HG02884 (cell line): ENCODE measurements at regions not wholly inside any gene's neighbourhood (a gene's known extent, or its start where the extent isn't known, plus 50 kb on each side); places are given as distances from the start of the nearest gene placed in this dataset.

ENCODE experiments used
- ATAC-seq: cut with Tn5 transposase; IDR thresholded peaks from one replicate; pipeline ENCODE4 v1.9.1; 2021; ENCODE audit warnings: mild to moderate bottlenecking, moderate library complexity; ENCODE audit not compliant: unreplicated experiment

- no peak for ATAC-seq
These were observed 1299.3 kb downstream of the BRD1 start for GRCh38 chr22:48528221-48528915.

DNA sequence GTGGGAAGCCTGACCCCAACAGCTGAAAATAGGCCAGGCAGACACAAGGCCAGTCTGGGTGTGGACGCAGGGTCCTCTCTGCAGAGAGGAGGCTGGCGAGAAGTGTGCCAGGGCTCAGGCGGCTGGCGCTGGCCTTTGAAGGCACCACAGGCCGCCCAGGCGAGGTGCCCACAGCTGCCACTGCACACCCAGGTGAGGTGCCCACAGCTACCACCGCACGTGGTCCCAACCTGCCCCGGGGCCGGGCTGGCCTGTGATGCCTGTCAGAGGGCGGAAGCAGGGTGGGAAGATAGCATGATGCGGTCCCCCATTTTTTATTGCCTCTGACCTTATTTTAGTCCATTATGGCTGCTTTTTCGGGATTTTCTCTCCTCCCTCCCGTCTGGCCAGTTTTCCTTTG lies 1303.9 kb downstream of the BRD1 start:
- ATAC-seq: no peak

DNA sequence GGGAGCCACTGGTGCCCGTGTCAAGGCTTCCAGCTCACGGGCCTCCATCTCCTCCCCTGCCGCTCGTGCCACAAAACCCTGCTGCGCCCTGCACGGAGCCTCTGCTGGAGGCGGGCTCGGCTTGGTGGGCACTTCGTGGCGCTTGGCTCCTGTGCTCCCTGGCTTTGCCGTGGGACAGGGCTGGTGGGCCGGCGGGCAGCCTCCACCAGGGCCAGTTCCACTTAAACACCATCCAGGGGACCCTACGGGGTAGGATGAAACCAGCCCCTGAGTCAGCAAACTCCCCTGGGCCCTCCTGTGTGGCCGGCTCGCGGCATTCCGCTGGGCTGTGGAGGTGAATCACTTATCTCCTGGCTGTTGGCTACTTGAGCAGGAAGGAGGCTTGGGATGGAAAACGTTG lies 1304.6 kb downstream of the BRD1 start:
- no peak for ATAC-seq

- ATAC-seq: no peak
These were observed 1305.4 kb downstream of the BRD1 start for GRCh38 chr22:48522271-48522670.

- no peak for ATAC-seq
These were observed 1306.6 kb downstream of the BRD1 start for GRCh38 chr22:48520884-48521588.

- ATAC-seq: no peak
These were observed 1307.5 kb downstream of the BRD1 start for GRCh38 chr22:48520207-48520606.

DNA sequence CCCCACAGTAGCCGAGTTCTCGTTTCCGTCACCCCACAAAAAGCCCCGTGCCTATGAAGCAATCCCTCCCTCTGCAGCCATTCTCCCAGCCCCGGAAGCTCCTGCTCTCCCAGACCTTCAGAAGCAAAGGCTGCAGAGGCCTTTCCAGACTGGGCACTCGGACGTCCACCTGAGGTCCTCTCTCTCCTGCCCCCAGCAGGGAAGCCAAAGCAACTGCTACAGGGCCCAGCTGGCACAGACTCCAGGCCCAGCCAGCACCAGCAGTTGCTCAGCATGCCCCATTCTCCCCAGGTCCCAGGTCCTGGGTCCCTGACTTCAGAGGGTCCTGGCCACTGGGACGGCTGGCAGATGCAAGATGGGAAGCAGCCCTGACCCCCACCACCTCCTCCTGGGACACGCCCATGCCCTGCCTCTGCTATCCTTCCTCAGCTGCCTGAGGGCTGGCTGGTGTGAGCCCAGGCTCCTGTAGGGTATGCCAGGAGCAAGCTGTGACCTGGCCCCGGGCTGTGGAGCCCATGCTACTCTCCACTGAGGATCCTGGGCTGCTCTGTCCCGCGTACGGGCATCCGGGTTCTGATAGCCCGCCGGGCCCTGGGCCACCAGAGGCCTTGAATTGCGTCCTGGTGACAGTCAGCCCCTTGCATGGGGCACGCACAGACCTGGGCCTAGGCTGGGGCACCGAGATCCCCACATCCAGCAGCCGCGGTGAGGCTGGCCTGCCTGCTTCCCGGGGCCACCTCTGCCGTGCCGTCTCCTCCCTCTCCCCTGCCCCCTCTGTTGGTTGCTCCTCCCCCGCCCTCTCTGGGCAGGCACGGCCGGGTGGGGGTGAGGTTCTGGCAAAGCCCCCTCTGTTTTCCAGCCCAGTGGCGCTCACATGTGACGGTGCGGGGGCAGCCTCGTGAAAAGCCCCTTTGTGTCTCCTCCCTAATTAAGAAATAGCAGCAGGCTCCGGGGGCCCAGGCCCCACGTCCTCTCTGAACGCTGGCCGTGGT lies 1310.3 kb downstream of the BRD1 start:
- ATAC-seq: no peak

GRCh38 chr22:48516571-48516970 lies 1311.1 kb downstream of the BRD1 start:
- no peak for ATAC-seq

- no peak for ATAC-seq
These were observed 1312.0 kb downstream of the BRD1 start for GRCh38 chr22:48515571-48516200.

DNA sequence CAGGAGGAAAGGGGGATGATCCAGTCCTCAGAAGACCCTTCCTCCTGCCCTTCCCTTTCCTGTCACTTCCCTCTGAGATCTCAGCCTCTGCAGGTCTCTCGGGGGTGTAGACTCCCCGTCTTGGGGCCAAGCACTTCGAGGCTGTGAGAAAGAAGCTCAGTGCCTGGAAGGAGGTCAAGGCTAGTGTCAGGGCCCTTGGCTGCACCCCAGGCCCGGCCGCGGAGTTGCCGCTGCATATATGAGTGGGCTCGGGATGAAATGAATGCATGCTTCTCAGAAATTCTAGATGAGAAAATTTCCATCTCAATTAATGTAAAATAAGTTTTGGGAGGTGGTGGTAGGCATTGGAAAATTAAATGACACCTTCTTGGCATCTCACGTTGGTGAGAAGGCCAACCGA lies 1313.7 kb downstream of the BRD1 start:
- no peak for ATAC-seq

GRCh38 chr22:48513446-48513845 lies 1314.2 kb downstream of the BRD1 start:
- ATAC-seq: no peak

DNA sequence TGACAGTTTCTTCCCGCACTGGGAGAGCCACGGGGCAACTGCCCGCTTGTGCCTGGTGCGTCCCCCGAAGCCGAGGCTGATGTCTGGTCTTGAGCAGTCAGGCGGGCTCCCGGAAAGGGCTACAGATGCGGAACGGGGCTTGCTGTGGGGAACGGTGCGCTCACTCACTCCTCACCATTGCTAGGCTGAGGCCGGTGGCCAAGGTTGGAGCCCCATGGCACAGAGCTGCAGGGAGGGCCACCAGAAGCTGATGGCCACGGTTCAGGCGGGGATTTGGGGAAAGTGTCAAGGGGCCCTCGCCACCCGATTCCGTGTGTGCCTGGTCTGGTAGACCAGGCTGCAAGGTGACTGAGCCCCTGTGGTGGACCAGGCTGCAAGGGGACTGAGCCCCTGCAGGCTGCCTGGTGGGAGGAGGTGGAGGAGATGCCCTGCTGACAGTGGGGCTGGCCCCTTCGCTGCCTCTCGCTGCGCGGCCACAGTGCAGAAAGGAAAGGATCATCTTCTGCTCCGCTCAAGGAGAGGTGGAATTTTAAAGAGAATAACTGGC lies 1315.8 kb downstream of the BRD1 start:
- no peak for ATAC-seq

DNA sequence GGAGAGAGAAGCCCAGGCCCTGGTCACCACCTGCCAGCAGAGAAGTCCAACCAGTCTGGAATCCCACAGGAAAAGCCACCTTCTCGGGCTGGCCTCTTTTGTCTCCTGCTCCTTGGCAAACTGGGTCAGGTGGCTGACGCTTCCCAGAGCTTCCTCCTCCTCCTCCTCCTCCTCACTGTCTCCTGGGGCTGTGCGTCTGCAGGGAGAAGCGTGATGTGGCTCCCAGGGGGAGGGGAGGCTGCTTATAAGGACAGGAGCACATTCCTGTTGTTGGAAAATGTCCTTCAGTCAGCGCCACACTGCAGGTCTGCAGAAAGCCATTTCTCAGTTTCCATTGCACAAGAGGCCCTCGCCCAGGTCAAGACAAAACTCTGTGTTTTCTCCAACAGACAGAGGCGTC lies 1316.5 kb downstream of the BRD1 start:
- ATAC-seq: no peak

GRCh38 chr22:48510599-48510998 lies 1317.1 kb downstream of the BRD1 start:
- ATAC-seq: no peak

DNA sequence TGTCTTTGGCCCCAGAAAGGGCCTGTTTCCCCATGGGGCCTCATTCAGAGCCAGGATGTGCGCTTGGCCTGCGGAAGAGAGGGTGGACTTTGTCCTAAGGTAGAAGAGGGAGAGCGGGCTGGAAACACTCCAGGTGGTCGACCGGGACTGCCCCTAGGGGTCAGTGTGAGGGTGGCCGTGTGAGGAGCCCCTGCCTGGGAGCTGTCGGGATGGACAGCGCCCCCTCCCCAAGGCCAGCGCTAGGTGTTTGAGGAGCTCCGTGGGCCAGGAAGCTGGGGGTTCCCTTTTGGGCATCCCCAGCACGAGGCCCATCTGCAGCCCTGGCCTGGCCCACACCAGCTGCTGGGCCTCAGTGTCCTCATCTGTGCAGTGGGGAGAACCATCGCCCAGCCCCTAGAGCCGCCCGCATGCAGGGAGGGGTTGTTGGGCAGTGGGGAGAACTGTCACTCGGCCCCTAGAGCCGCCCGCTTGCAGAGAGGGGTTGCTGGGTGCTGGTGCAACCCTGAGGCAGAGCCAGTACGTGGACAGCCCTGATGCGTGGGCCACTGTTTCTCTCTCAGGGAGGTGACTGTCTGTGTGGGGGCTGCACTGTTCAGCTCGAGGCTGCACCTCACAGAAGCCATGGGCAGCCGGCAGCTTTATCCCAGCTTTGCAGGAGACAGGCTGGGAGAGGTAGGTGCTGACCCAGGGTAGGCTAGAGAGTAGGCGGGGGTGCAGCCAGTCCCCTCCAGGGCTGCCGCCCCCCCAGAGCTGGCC lies 1319.9 kb downstream of the BRD1 start:
- ATAC-seq: no peak

DNA sequence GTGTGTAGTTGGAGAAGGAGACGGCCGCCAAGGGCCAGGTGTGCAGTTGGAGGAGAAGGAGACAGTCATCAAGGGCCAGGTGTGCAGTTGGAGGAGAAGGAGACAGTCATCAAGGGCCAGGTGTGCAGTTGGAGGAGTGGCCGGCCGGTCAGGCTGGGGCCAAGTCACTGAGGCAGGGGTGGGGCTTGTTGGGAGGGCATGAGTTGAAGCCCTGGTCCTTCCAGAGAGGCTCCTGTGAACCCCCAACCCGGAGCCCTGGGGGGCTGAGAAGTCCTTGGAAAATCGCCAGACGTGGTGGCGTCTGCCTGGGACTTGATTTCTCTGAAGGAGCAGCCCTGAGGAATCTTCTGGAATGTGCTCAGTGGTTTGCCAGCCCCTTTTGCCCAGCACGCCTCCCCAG lies 1320.5 kb downstream of the BRD1 start:
- no peak for ATAC-seq

- no peak for ATAC-seq
These were observed 1321.0 kb downstream of the BRD1 start for GRCh38 chr22:48506506-48507145.

GRCh38 chr22:48505891-48506290 lies 1321.8 kb downstream of the BRD1 start:
- no peak for ATAC-seq

- no peak for ATAC-seq
These were observed 1323.0 kb downstream of the BRD1 start for GRCh38 chr22:48504519-48505140.
